Coronary artery (tissue), 2 donors: ENCODE measurements at regions not wholly inside any gene's neighbourhood (a gene's known extent, or its start where the extent isn't known, plus 50 kb on each side); places are given as distances from the start of the nearest gene placed in this dataset.

Source experiments
- DNase-seq: peaks from one replicate; pipeline ENCODE4 v3.0.0-alpha.2; 2017; ENCODE audit warnings: low spot score
- H3K27ac ChIP-seq, 2 donors: fragments of 200-600 bp; sonication (generic); one replicate each; pipeline ENCODE4 v1.5.1; 2016 to 2019
- H3K4me3 ChIP-seq: fragments of 200-600 bp; sonication (generic); 2 replicates; pipeline ENCODE4 v1.5.1; 2016; ENCODE audit warnings: mild to moderate bottlenecking, moderate library complexity
- TF ChIP-seq, protein P1 (sequence below): fragments of 200-600 bp; sonication (generic); IDR thresholded peaks from one replicate; pipeline ENCODE4 v1.5.1; 2019; ENCODE audit warnings: antibody characterized with exemption

DNA sequence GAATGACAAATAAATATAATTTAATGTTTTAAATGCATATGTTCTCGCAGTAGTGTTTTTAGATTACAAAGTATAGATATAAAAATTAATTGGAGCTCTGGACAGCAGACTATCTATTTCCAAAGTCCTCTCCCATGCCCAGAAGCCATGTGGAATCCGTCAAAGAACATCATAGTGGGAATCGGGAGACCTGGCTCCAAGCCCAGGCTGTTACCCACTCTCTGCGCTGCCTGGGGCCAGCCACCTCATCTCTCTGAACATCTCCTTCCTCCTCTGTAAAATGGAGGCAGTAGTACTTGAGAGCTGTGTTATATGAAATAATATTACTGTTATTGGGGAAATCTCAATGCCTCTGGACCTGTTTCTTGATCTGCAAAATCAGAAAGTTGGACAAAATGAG lies 58.1 kb upstream of the SLC30A5 start:
- Histone ChIP-seq H3K4me3 (no peak overlapping the region), H3K27ac (no peak overlapping the region)
- DNase-seq = no peak
- TF ChIP-seq, protein P1, sequence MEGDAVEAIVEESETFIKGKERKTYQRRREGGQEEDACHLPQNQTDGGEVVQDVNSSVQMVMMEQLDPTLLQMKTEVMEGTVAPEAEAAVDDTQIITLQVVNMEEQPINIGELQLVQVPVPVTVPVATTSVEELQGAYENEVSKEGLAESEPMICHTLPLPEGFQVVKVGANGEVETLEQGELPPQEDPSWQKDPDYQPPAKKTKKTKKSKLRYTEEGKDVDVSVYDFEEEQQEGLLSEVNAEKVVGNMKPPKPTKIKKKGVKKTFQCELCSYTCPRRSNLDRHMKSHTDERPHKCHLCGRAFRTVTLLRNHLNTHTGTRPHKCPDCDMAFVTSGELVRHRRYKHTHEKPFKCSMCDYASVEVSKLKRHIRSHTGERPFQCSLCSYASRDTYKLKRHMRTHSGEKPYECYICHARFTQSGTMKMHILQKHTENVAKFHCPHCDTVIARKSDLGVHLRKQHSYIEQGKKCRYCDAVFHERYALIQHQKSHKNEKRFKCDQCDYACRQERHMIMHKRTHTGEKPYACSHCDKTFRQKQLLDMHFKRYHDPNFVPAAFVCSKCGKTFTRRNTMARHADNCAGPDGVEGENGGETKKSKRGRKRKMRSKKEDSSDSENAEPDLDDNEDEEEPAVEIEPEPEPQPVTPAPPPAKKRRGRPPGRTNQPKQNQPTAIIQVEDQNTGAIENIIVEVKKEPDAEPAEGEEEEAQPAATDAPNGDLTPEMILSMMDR = no peak

- no peak for DNase-seq
- TF ChIP-seq, protein P1 = no peak
- Histone ChIP-seq H3K4me3 (no peak overlapping the region), H3K27ac (no peak overlapping the region)
These were observed 55.3 kb upstream of the SLC30A5 start for GRCh38 chr5:69038539-69038938.

DNA sequence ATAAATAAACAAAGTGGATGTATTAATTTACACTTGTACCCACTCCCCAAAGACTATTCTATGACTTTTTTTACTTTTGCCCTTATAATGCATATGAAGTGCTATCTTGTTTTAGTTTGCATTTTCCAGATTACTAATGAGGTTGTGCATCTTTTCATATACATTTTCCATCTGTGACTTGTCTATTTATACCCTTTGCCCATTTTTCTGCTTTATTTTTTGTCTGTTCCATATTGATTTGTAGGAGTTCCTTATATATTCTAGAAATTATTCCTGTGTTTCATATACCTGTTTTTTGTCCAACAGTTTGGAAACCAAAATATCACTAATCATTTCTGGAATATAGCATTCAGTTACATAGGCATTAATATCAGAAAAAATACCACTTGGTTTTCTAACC lies 54.0 kb upstream of the SLC30A5 start:
- TF ChIP-seq, protein P1 = no peak
- no peak overlapping the region for H3K4me3 ChIP-seq

DNA sequence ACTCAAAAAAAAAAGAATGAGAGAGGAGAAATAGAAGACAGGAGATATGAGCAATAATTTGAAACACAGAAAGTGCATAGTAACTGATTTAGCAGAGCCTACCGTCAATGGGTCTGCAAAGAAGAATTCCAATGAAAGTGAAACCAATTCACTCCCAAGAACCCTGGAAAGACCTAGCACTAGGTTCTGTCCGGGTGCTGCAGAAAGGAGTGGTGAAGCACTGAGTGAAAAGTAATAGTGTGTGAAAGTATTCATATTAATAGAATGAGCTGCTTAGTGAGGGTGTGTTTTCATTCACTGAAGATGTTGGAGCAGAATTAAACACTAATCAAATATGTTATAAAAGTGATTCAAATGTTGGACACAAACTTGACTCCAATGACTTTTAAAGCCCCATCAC lies 51.3 kb upstream of the SLC30A5 start:
- Histone ChIP-seq H3K4me3 (no peak overlapping the region), H3K27ac (peak overlapping the region; percentile 52 to 62)
- no peak for DNase-seq
- TF ChIP-seq, protein P1 = no peak

More for the DNA sequence above, 54.0 kb upstream of the SLC30A5 start:
- no peak overlapping the region for H3K27ac ChIP-seq
- no peak for DNase-seq

GRCh38 chr5:69042915-69043654 lies 50.7 kb upstream of the SLC30A5 start:
- Histone ChIP-seq H3K4me3 (peak overlapping the region; percentile 62), H3K27ac (peak overlapping the region; percentile 52 to 62)
- DNase-seq = no peak
- TF ChIP-seq, protein P1 = peak; percentile 74

GRCh38 chr5:69043655-69043996 lies 50.2 kb upstream of the SLC30A5 start:
- DNase-seq = no peak
- Histone ChIP-seq H3K27ac (no peak overlapping the region), H3K4me3 (peak overlapping the region; percentile 62)
- TF ChIP-seq, protein P1 = no peak
